MM.1S (cell line): ENCODE measurements at regions not wholly inside any gene's neighbourhood (a gene's known extent, or its start where the extent isn't known, plus 50 kb on each side); places are given as distances from the start of the nearest gene placed in this dataset.

ENCODE experiments used
- DNase-seq: peaks from one replicate; pipeline ENCODE4 v3.0.0-alpha.2; 2015
- H2AFZ ChIP-seq: fragments of 300-600 bp; sonication (generic); 2 replicates; pipeline ENCODE4 v1.6.0; 2016; ENCODE audit warnings: antibody characterized with exemption, low read length
- H3F3A ChIP-seq: fragments of 300-600 bp; sonication (generic); 2 replicates; pipeline ENCODE4 v1.6.1; 2016; ENCODE audit warnings: mild to moderate bottlenecking, antibody characterized with exemption, low read length, moderate library complexity, mixed read lengths; ENCODE audit not compliant: insufficient read depth
- H3K27ac ChIP-seq: fragments of 300-600 bp; sonication (generic); 2 replicates; pipeline ENCODE4 v1.5.1; 2016; ENCODE audit warnings: mild to moderate bottlenecking, low read length
- H3K27me3 ChIP-seq: fragments of 300-600 bp; sonication (generic); replicated peaks from 2 replicates; pipeline ENCODE4 v1.6.0; 2016; ENCODE audit warnings: low read length; ENCODE audit not compliant: insufficient read depth
- H3K36me3 ChIP-seq: fragments of 300-600 bp; sonication (generic); replicated peaks from 2 replicates; pipeline ENCODE4 v1.6.1; 2016; ENCODE audit warnings: mild to moderate bottlenecking, low read length, mixed read lengths; ENCODE audit not compliant: insufficient read depth
- H3K4me1 ChIP-seq: fragments of 300-600 bp; sonication (generic); 2 replicates; pipeline ENCODE4 v1.6.1; 2016; ENCODE audit warnings: low read length, mixed read lengths
- H3K4me2 ChIP-seq: fragments of 300-600 bp; sonication (generic); 2 replicates; pipeline ENCODE4 v1.6.0; 2016; ENCODE audit warnings: low read depth, low read length
- H3K4me3 ChIP-seq: fragments of 300-600 bp; sonication (generic); 2 replicates; pipeline ENCODE4 v1.5.1; 2016; ENCODE audit warnings: low read length, mixed read lengths
- H3K79me2 ChIP-seq: fragments of 300-600 bp; sonication (generic); 2 replicates; pipeline ENCODE4 v1.6.1; 2016; ENCODE audit warnings: mixed run types, low read length, mixed read lengths
- H3K9ac ChIP-seq: fragments of 300-600 bp; sonication (generic); 2 replicates; pipeline ENCODE4 v1.6.1; 2016; ENCODE audit warnings: low read length, mixed read lengths
- H3K9me2 ChIP-seq: fragments of 300-600 bp; sonication (generic); replicated peaks from 2 replicates; pipeline ENCODE4 v1.6.1; 2016; ENCODE audit warnings: mild to moderate bottlenecking, low read length, mixed read lengths; ENCODE audit not compliant: insufficient read depth
- H3K9me3 ChIP-seq: fragments of 300-600 bp; sonication (generic); replicated peaks from 2 replicates; pipeline ENCODE4 v1.6.1; 2016; ENCODE audit warnings: mild to moderate bottlenecking, low read length, mixed read lengths; ENCODE audit not compliant: insufficient read depth
- H4K20me1 ChIP-seq: fragments of 300-600 bp; sonication (generic); 2 replicates; pipeline ENCODE4 v1.6.1; 2016; ENCODE audit warnings: mild to moderate bottlenecking, low read length, moderate library complexity, mixed read lengths; ENCODE audit not compliant: insufficient read depth
- CTCF ChIP-seq: fragments of 300-600 bp; sonication (generic); IDR thresholded peaks from 2 replicates; pipeline ENCODE4 v1.5.1; 2016; ENCODE audit warnings: antibody characterized with exemption, low read length, mixed read lengths
- EZH2 ChIP-seq: fragments of 300-600 bp; sonication (generic); optimal IDR thresholded peaks from 2 replicates; pipeline ENCODE3; 2017; ENCODE audit warnings: low read depth, mild to moderate bottlenecking, antibody characterized with exemption, low read length, mixed read lengths
- EZH2phosphoT487 ChIP-seq: fragments of 300-600 bp; sonication (generic); IDR thresholded peaks from 2 replicates; pipeline ENCODE4 v1.6.1; 2018; ENCODE audit warnings: antibody characterized with exemption, low read length

- Histone ChIP-seq H2AFZ (no peak overlapping the region), H3K4me1 (no peaks in the 10 kb centered on the region), H3K79me2 (no peaks in the 10 kb centered on the region), H3K4me3 (no peak overlapping the region), H3F3A (no peaks in the 10 kb centered on the region), H3K9me3 (no peaks in the 10 kb centered on the region), H3K4me2 (no peak overlapping the region), H4K20me1 (no peaks in the 10 kb centered on the region), H3K9me2 (no peaks in the 10 kb centered on the region), H3K9ac (no peak overlapping the region), H3K27me3 (no peaks in the 10 kb centered on the region), H3K36me3 (no peaks in the 10 kb centered on the region), H3K27ac (no peak overlapping the region)
- DNase-seq = no peak
- TF ChIP-seq EZH2 = no peak
- no peak for TF ChIP-seq CTCF
- TF ChIP-seq EZH2phosphoT487 = no peak
Measured at GRCh38 chr13:90116121-90116520, 1231.4 kb upstream of the MIR17HG start.

- H4K20me1 ChIP-seq = no peaks in the 10 kb centered on the region
- no peak overlapping the region for H3K9ac ChIP-seq
- H3K9me3 ChIP-seq = no peaks in the 10 kb centered on the region
- H3K4me1 ChIP-seq = no peaks in the 10 kb centered on the region
- H3K4me2 ChIP-seq = no peak overlapping the region
- H3K27me3 ChIP-seq = no peaks in the 10 kb centered on the region
- no peaks in the 10 kb centered on the region for H3F3A ChIP-seq
- H3K27ac ChIP-seq = no peak overlapping the region
- no peaks in the 10 kb centered on the region for H3K79me2 ChIP-seq
- no peak overlapping the region for H2AFZ ChIP-seq
- H3K9me2 ChIP-seq = no peaks in the 10 kb centered on the region
- no peak for TF ChIP-seq CTCF
- TF ChIP-seq EZH2phosphoT487 = no peak
- no peak for TF ChIP-seq EZH2
- no peak for DNase-seq
- H3K4me3 ChIP-seq = no peak overlapping the region
- no peaks in the 10 kb centered on the region for H3K36me3 ChIP-seq
Measured at GRCh38 chr13:90118467-90119071, 1228.9 kb upstream of the MIR17HG start.

GRCh38 chr13:90120026-90120425 lies 1227.5 kb upstream of the MIR17HG start:
- no peaks in the 10 kb centered on the region for H3K9me2 ChIP-seq
- H3F3A ChIP-seq = no peaks in the 10 kb centered on the region
- H2AFZ ChIP-seq = no peak overlapping the region
- no peak for DNase-seq
- H3K9me3 ChIP-seq = no peaks in the 10 kb centered on the region
- H3K4me2 ChIP-seq = no peak overlapping the region
- H3K4me1 ChIP-seq = no peaks in the 10 kb centered on the region
- H3K9ac ChIP-seq = no peak overlapping the region
- H3K79me2 ChIP-seq = no peaks in the 10 kb centered on the region
- no peaks in the 10 kb centered on the region for H4K20me1 ChIP-seq
- no peak overlapping the region for H3K27ac ChIP-seq
- no peak for TF ChIP-seq CTCF
- TF ChIP-seq EZH2 = no peak
- TF ChIP-seq EZH2phosphoT487 = no peak
- H3K36me3 ChIP-seq = no peaks in the 10 kb centered on the region
- H3K27me3 ChIP-seq = no peaks in the 10 kb centered on the region
- no peak overlapping the region for H3K4me3 ChIP-seq
